GM19455 (cell line): ENCODE measurements at regions not wholly inside any gene's neighbourhood (a gene's known extent, or its start where the extent isn't known, plus 50 kb on each side); places are given as distances from the start of the nearest gene placed in this dataset.
"Not testable (repeated sequence)": the region's sequence is repeated elsewhere in the genome, so short reads cannot be mapped to it uniquely, and the experiment has no call there.

ENCODE experiments used
- ATAC-seq: cut with Tn5 transposase; IDR thresholded peaks from one replicate; pipeline ENCODE4 v1.9.1; 2021; ENCODE audit not compliant: unreplicated experiment

DNA sequence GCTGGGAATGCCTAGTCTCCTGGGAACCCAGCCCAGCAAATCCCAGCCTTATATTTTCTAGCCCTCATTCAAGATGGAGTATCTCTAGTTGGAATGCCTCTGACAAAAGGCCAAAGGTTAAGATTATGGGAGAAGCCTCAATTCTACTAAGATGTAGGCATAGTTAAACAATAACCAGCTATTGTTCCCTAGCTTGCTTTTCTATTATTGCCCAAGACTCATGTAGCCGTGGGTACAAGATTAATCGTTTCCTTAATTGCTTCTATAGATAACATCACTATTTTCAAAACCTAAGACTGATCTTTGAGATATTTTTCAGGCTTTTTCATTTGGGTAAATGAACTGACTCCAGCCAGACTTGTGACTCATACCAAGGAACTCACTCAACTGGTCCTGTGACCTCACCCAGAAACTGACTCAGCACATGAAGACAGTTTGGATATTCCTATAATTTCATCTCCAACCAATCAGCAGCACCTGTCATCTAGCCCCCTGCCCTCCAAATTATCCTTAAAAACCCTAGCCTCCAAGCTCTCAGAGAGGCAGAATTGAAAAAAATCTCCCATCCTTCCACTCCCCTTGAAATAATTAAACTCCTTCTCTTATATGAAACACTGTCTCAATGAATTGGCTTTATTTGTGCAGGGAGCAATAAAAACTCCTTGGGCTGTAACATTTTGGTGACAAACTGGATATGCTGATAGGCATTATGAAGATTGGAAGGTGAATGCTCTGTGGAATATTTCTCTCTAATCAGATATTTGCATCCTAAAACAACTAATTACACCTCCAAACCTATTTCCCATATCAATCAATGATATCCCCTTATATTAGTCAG, 589.0 kb downstream of the C12orf50 start:
- no peak for ATAC-seq

DNA sequence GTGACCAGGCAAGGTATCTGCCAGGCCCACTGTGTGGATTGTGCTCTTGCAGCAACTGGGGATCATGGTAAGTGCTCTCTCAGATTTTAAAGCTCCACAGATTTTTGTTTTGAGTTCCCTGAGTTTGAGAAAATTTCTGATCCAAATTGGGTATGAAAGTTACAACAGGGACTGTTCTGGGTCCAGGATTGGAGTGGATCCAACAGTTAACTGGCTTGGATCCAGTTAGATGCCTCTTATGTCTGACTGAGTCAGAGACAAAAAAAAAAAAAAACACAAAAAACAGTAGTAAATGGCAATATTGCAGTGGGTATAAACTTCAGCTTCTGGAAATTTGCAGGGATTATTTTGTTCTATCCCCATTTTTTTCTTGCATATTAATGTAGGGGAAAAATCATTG, 598.8 kb downstream of the C12orf50 start:
- ATAC-seq, result no peak

DNA sequence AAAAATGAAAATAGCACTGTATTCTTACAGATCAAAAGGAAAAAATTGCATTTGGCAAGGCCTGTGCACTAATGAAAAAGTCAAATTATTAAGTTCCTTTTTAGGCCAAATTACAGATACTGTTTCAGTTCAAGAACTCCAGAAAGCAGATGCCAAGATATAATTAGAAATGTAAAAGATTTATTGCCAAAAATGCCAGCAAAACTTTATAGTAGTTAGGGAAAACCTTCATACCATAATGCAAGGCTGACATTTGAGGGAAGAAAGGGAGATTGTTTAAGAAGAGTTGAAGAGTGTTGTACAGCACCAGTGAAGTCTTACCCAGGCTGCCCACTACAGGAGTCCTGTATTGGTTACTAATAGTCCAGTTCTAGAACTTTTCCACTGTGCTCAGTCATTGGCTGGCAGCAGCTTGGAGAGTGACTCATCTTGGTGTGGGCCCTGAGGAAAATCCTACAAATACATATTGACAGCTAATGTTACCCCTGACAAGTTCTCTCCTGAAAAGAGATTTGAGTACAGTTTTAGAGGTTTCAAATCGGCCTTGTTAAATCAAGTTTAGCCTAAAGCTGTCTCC, 600.4 kb downstream of the C12orf50 start:
- no peak for ATAC-seq

DNA sequence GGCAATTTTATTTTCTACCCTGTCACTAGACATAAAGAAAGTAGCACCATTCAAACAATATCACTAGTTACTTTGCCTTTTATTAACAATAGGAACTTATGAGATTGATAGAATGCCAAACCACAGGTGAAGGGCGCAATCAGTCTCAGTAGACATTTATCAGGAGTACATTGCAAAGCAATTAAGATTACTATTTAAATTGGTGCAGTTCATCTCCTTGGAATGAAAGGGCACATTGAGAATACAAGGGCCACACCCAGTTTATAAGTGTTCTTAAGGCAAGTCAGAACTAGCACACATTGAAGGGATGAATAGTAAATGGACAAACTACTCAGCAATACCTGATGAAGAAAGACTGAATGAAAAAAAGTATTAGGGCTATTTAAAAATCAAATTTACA, 601.4 kb downstream of the C12orf50 start:
- ATAC-seq, result no peak

DNA sequence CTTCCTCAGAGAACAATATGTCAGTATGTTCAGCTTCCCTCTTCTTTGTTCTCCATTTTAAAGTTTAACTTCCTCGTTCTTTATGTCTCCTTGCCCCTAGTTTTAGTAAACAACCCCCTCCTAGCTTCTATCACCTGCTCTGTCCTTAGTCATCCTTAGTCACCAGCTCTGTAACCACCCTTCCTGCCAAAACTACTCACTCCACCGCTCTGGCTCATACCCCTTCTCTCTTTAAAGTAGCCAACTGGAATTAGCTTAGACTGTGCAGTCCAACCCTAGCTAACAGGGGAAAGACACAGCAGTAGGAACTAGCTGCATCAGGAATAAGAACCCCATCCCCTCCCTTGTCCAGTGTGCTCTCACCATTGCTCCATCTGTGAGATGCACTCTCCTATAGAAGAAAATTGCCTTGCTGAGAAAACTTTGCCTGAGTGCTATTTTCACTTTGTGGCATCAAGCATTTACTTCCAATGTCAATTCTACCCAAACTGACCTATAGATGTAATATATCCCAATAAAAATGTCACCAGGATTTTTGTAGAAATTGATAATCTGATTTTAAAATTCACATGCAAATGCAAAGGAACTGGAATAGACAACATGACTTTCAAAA, 603.2 kb downstream of the C12orf50 start:
- ATAC-seq, result no peak

DNA sequence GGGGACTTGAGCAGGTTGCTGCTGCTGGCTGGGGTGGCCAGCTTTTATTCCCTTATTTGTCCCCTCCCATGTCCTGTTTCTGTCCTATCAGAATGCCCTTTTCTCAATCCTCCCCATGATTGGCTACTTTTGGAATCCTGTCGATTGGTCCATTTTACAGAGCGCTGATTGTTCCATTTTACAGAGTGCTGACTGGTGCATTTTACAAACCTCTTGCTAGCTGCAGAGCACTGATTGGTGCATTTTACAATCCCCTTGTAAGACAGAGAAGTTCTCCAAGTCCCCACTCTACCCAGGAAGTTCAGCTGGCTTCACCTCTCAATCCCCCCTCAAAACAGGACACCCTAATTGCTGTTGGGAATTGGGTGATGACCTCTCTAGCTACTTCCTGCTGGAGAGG, 608.0 kb downstream of the C12orf50 start:
- not testable (repeated sequence) for ATAC-seq

DNA sequence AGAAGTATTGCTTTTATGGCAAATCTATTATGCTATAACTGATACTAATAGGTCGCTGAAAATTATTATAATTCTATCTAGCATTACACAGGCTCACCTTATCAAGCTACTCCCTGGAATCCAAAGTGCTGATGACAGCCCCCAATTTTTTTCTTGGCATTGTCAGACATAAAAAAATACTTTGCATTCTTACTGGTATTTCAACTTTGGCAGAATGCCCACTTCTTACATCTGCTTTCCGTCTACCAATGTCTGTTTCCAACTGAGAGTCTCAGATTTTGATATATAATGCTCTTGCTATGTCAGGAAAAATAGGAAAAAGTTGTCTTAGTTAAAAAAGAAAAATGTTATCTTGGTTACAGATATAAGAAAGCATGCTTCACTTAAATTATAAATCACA, 615.4 kb downstream of the C12orf50 start:
- no peak for ATAC-seq

DNA sequence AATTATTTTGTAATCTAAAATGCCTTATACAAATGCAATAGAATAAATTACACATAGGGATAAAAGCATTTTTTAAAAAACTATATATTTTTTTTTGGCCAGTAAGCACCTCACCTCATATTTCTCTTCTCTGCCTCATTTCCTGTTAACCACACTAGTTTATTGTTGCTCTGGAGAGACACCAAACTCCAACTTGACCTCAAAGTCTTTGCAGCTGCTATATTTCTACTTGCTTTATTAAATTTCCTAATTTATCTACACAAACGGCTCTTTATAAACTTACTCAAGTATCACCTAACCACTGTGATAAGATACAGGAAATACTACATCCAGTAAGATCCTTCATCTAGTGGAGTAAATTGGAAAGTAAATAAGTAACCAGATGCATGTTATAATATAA, 622.3 kb downstream of the C12orf50 start:
- no peak for ATAC-seq

DNA sequence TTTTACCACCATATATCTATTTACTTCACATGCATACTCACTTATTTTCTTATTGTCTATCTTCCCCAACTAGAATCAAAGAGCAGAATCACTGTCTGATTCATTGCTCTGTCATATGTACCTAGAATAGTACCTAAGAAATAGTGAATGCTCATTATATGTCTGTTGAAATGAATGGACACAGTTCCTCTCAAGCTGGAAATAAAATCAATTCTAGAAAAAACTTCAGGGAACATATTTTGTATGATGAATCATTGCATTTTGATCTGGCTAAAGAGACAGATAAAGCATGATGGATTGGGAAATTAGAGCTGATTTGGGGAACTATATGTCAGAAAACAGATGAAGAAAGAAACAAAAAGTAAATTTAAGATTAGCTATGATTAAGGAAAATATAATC, 623.3 kb downstream of the C12orf50 start:
- no peak for ATAC-seq

DNA sequence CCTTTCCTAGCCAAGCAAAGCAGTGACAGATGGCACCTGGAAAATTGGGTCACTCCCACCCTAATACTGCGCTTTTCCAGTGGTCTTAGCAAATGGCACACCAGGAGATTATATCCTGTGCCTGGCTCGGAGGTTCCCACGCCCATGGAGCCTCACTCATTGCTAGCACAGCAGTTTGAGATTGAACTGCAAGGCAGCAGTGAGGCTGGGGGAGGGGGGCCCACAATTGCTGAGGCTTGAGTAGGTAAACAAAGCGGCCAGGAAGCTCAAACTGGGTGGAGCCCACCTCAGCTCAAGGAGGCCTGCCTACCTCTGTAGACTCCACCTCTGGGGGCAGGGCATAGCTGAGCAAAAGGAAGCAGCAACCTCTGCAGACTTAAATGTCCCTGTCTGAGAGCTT, 635.0 kb downstream of the C12orf50 start:
- not testable (repeated sequence) for ATAC-seq

DNA sequence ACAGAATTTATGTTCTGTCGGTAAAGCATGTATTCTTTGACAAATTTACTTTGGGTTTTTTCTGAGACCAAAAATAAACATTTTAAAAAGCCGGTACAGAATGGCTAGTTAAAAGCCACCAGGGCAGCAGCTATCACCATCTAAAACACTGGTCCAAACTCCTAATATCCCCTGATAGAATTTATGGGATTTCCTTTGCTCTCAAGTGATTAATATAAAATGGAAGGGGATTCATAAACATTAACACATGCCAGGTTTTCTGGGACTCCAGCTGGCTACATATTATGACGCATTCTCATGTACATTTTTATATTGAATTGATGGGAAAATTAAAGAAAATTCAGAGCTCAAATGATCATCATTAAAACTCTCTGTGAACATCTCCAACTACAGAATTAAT, 640.8 kb downstream of the C12orf50 start:
- ATAC-seq, result no peak

DNA sequence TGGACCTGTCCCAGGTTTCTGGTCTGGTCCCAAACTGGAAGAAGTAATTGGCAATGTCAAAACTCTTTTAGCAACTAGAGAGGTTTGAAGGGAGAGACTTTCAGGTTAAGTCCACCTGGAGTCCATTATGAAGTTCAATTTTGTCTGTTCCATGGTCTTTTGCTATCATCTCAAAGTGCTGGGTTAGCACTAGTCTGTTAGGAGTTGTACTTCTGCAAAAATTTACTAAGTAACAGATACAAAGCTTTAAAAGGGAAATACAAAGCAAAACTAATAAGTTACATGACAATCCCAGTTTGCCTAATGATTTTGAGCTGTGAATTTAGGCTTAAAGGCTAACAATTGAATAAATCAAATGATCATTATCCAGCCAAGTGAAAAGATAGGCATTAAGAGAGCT, 643.9 kb downstream of the C12orf50 start:
- no peak for ATAC-seq

DNA sequence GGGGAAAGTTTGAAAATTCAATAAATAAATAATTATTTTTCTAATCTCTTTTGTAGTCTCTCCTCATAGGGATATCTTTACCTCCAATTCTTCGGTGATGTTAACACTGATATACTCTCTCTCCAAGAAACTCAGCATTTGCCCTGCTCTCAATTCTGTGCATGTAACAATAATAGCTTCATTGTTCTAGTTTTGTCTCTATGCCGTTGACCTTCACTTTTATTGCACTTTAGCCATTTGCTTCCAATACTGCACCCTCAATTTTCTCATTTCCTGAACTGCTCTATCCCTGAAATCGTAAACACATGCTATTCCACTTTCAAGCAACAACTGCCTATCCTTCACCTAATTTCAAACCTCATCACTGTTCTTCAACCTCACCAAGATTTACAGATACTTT, 645.0 kb downstream of the C12orf50 start:
- ATAC-seq, result no peak

DNA sequence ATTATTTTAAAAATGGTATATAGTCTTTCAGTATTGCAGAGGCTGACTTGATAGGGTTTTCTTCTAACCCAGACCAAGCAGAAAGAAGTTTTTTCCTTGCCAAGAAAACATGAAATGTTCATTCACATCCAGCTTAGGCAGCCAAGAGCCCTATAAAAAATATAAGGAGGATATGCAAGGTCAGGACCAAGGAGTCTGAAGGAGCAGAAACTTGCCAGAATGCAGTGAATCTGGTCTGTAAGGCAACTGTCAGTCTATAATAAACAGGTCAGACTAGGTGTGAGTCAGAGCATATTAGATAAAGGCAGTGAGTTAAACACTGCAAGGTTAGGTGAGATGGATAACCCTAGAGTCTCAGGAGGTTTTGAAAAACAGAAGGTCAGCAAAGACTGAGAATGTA, 645.5 kb downstream of the C12orf50 start:
- no peak for ATAC-seq

DNA sequence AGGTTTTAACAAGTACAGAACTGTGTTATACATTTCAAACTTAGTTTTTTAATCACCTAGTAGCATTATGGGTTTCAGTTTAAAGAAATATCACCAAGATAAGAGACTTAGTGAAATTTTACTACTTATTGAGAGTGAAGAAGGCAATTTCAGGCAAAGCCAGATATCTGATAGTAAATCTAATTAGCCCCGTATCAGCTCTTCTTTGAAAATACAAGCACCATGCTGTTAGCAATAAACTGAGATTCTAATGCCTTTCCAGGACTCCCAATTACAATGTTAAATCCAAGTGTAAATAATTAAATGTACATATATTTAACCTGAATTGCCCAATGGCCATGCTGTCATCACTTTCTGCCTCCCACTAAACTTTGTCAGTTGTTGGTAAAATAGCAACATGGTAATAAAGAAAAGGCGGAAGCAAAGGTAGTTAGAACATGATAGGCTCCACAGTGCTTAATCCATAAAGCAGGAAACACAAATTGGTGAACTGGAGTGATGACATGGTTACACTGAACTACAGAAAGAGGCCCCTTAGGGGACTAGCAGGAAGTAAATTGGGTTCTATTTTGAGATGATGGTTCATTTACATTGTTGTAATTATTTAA, 646.1 kb downstream of the C12orf50 start:
- no peak for ATAC-seq

DNA sequence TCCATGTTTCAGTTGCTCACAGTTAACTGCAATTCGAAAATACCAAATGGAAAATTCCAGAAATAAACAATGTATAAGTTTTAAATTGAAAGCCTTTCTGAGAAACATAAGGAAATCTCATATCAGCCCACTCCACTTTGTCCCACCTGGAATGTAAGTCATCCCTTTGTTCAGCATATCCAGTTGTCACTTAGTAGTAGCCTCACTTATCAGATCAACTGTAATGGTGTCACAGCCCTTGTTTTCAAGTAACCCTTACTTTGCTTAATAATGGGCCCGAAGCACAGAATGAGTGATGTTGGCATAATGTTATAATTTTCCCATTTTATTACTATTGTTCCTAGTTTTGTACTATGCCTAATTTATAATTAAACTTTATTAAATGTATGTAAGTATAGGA, 646.8 kb downstream of the C12orf50 start:
- ATAC-seq, result no peak

DNA sequence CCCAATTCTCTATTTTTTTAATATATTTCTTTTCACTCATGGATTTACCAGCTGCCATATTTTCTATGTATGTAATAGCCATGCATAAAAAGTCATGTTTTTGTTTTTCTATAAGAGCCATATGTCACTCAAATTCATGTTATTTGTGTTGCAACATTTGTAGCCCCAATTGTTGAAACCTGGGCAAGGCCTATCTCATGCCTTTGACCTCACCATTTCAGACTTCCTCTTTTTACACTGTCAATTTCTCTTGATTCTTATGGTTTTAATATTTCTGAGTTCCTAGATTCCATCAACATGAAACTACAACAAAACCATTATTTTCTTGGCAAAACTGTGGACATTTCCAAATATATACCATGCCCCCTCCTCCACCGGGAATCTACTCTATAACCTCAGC, 647.5 kb downstream of the C12orf50 start:
- ATAC-seq, result no peak

DNA sequence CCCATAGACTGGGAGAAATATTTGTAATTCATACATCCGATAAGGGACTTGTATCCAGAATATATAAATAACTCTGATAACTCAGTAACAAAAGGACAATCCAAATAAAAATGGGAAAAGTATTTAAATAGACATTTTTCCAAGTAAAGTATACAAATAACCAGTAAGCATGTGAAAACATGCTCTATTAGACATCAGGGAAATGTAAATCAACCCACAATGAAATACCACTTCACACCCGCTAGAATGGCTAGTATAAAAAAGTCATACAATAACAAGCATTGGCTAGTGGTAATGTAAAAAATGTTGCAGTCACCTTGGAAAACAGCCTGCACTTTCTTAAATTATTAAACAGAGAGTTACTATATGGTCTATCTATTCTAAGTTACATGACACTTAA, 650.7 kb downstream of the C12orf50 start:
- ATAC-seq, result no peak

DNA sequence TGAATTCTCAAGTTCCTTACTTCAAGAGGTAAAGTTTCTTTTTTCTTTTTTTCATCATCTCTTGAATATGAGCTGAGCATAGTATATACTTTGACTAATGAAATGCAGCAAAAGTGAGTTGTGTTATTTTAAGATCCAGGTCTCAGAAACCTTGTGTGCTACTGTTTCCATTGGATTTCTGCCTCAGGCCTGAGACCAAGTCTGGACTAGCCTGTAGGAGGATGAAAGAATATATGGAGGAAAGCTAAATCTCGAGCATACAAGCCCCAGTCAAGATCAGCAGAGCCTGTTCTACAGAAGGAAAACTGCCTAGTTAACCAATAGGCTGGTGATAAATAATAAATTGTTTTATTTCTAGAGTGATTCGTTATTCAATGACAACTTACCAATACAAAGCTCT, 652.5 kb downstream of the C12orf50 start:
- ATAC-seq, result no peak

DNA sequence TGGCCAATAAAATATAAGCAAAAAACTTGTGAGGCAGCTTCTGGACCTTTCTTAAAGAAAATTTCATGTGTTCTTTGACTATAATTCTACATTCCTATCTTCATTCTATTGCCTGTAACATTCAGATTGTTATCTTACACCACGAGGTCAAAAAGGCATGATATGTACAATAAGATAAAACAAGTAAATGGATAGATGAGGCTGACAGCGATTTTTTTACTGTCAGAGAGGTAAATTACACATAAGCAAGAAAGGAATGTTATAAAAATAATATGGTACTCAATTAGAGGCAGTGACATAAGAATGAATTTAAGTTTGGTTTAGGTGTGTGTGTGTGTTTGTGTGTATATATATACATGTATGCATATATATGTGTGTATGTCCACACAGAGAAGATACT, 660.0 kb downstream of the C12orf50 start:
- ATAC-seq, result no peak

DNA sequence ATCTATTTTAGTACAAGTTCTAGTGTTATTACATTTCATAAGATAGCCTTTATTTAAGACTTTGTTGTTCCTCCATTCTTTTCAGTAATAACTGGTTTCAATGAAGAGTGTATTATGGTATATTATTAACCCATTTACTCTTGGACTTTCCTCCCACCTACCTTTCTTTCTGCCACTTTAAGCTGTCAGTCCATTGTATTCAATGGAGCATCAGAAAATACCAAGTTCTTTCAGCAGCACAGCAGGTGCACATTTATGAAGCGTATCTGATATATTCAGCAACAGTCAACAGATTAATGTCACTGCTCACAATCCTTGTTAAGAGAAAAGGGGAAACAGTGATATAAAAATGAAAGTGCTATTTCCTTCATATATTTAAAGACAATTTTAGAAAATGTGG, 660.9 kb downstream of the C12orf50 start:
- no peak for ATAC-seq

DNA sequence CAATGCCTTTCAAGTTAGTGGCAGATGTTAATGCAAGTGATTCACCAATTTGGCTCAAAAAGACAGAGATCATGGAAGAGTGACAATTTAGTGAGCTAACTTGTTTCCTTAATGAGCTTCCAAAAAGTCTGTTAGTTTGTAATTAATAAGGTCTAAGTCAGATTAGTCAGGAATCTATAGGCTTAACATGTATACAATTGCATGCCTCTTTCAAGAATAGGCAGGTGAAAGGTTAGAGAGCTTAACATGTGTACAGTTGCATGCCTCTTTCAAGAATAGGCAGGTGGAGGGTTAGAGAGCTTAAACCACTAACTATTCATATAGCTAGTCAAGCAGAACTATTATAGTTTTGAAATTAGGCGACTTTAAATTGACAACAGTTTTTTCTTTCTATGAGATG, 663.8 kb downstream of the C12orf50 start:
- no peak for ATAC-seq
